ENCODE measurements at regions not wholly inside any gene's neighbourhood (a gene's known extent, or its start where the extent isn't known, plus 50 kb on each side); places are given as distances from the start of the nearest gene placed in this dataset.
"Not testable (repeated sequence)": the region's sequence is repeated elsewhere in the genome, so short reads cannot be mapped to it uniquely, and the experiment has no call there.

DNA sequence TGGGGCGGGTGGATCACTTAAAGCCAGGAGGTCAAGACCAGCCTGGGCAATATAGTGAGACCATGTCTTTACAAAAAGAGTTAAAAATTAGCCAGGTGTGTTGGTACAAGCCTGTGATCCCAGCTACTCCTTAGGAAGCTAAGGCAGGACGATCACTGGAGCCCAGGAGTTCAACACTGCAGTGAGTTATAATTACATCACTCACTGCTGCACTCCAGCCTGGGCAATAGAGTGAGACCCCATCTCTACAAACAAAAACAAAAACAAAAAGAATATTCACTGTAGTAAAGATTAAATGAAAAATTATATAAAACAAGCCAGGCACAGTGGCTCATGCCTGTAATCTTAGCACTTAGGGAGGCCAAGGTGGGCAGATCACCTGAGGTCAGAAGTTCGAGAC lies 1047.6 kb upstream of the AUTS2 start:
- no peak for DNase-seq (ENCODE audit: low read depth)

DNA sequence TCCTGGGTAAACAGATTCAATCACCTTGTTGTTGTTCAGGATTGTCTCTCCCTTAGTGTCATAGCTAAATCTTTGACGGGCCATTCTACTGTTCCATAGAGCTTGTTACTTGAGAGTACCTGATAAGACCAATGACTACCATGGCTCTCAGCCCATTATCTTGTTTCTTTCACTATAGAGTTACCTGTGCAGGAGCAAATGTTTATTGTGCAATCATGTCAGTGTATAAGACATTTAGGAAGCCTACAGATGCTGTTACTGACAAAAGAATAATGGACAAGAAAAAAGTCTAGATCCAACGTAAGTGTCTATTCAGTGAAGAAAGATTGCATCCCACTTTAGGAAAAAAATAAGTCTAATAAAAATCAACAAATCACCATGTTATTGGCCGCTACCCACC lies 1041.7 kb upstream of the AUTS2 start:
- DNase-seq (ENCODE audit: low read depth), result no peak

DNA sequence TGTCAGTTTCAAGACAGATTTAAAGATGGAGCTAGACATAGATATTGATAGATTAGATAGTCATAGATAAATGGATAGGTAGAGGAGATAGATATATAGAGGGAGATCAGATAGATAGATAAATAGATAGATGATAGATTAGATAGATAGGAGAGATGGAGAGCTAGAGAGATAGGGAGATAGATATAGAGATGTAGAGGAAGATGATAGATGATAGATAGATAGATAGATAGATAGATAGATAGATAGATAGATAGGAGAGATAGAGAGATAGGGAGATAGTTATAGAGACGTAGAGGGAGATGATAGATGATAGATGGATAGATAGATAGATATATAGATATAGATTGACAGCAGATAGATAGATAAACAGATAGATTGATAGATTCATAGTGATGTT lies 1038.8 kb upstream of the AUTS2 start:
- DNase-seq (ENCODE audit: low read depth), result no peak

DNA sequence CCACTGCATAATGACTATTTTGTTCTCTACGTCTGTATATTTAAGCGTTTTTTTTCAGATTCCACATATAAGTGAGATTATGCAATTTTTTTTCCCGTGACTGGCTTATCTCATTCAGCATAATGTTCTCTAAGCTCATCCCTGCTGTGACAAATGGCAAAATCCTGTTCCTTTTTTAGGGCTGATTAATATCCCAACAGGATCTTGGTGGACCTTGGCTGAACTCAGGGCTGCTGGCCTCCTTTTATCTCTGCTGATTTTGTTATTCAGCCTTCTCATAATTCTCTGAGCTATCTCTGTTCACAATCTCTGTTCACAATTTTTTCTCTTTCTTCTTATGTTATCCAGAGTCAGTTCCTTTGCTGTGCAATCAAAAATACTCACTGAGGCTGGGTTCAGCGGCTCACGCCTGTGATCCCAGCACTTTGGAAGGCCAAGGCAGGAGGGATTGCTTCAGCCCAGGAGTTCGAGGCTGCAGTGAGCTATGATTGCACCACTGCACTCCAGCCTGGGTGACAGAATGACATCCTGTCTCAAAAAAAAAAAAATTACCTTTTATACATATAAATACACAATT lies 1035.9 kb upstream of the AUTS2 start:
- DNase-seq (ENCODE audit: low read depth), result no peak

DNA sequence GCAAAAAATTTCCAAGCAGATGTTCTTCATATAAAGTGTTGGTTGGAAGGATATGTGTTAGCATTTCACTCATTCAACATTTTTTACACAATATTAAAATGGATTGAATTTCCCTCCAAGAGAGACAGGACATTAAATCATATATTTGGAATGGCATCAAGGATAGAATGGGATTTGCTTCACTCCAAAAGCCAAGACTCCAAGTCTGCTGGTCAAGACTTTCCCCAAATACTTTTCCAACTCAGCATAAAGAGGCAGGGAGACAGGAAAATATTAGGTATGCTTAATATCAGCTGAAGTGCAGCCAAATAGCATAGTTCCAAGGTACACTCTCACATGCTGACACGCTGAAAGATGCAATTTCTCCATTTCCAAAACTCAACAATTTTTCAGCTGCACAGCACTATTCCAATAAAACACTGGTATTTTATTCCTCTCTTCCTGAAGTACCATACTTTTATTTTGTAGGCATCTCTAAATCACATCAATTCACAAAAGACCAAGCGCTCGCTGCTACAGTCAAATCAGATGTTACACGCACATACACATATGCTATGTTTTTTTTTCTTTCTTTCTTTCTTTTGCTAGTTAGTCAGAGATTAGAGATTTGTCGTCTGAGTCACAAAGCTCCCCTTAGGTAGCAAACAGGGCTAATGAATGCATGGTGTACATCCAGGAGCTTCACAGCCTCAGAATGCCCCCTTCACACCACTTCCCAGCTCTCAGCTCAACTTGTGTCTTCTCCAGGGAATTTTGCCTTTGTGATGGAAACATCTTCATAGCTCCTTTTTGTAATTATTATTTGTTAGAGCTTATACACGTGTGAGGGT lies 1033.8 kb upstream of the AUTS2 start:
- DNase-seq (ENCODE audit: low read depth), result no peak

DNA sequence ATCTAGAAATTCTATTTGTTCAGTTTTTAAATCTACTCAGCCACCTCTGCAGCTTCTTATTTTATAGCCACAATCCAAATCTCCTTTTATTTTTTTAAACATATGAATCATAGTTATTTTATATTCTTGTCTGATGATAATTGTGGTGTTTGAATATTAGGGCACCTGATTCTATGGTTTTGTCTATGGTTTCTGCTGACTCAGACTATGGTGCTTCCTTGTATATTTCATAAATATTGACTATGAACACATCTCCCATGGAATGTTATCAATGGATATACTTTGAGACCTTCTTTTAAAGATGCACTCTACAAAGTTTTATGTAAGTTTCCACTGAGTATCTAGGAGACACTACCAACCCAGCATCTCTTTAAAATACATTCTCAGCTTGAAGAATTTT lies 1027.0 kb upstream of the AUTS2 start:
- no peak for DNase-seq (ENCODE audit: low read depth)

DNA sequence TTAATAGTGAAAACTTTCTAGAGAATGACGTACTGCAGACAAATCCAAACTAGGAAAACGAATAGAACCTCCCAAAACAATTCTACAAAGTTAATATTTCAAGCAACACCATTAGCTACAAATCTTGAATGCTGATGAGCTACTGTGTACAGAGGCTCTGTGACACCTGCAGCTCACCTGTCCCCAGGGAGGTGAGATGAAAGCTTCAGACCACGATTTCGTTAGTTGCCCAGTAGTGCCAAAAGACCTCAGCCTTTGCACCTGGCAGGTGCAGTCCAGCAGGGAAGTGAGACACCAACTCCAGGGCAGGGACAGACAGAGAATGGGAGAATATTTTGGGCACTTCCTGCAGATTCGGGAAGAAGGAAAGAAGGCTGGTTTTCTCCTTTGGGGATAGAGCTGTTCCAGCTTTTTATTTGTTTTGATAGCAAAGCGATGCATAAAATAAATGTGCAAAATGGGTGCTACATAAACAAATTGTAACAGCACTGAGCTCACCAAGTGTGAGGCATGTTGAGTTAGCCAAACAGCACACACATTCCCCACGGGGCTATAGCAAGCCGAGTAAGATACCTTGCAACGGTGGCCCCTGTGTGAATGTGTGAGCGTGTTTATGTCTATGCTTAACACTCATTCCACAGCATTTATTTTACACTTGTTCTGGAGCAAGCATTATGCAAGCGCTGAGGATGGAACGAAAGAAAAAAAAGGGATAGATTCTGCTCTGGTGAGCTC lies 1024.8 kb upstream of the AUTS2 start:
- no peak for DNase-seq (ENCODE audit: low read depth)

DNA sequence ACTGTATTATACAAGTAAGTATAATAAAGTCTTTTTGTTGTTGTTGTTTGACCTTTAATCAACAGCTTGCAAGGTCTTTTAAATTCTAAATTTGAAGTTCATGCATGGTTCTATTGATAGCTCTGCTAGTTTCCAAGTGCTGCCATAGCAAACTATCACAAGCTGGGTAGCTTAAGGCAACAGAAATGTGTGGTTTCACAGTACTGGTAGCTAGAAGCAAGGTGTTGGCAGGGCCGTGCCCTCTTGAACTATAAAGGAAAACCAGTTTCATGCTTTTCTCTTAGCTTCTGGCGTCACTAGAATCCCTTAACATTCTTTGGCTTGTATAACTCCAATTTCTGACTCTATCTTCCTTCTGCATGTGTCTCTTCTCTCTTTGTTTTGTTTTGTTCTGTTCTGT lies 1021.9 kb upstream of the AUTS2 start:
- no peak for DNase-seq (ENCODE audit: low read depth)

DNA sequence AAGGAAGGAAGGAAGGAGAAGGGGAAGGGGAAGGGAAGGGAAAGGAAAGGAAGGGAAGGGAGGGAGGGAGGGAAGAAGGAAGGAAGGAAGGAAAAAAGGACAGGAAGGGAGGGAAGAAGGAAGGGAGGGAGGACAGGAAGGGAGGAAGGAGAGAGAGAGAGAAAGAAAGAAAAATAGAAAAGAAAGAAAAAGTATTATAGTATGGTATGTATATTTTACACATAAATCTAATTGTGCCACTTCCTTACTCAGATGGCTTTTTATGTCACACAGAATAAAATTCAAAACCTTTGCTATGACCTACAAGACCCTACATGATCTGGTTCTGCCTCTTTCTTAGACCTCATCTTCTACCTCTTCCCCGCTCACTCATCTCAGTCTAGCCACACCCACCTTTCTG lies 1016.9 kb upstream of the AUTS2 start:
- DNase-seq (ENCODE audit: low read depth), result no peak

DNA sequence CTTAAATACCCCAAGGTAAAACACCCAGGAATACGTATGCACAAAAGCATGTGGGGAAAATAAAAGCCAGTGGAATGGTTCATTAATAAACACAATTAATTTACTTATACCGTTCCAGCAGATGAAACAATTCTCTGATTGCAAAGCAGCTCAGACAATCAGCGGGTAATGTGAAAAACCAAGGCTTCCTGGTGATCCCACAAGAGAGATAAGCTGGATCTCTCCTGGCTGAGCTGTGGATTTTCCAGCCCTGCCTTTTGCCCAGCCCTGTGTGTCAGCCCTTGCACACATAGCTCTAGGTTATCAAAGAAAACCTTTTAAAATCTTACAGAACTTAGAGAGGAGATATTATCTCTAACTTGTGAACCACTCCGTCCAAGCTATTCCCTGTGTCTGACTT lies 1010.7 kb upstream of the AUTS2 start:
- DNase-seq (ENCODE audit: low read depth), result no peak

DNA sequence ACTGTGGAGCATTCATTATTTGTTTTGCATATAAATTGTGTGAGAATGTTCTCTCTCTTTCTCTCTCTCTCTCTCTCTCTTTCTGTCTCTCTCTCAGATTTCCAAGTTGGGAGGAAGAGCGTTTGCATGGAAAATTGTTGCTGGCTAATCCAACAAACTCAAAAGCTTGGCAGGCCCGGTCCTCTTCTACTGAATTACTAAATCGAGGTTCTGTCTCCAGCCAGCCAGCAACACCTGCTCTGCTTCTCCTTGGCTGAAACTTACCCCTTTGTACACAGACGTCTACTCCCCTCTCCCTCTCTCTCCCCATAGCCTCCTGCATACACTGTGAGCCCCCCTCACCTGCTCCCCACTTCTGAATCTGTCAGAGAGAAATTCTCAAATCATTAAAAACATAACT lies 996.4 kb upstream of the AUTS2 start:
- DNase-seq (ENCODE audit: low read depth), result no peak

DNA sequence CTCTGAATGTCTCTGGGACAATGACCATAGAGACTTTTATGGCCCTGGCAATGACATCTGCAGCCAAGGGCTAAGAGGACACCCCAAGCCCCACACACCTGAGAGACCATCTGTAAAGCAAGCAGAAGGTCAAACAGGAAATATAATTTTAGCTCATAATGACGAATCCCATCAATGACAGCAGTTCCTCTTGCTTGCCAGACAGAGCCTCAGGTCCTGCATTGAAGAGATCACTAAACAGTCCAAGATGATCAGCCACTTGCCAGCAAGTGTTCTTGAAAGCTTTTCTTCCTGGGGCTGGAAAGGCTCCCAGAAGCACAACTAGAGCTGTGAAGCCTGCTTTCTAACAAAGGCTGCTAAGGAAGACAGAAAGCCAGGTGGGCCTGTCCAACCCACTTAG lies 993.7 kb upstream of the AUTS2 start:
- no peak for DNase-seq (ENCODE audit: low read depth)

DNA sequence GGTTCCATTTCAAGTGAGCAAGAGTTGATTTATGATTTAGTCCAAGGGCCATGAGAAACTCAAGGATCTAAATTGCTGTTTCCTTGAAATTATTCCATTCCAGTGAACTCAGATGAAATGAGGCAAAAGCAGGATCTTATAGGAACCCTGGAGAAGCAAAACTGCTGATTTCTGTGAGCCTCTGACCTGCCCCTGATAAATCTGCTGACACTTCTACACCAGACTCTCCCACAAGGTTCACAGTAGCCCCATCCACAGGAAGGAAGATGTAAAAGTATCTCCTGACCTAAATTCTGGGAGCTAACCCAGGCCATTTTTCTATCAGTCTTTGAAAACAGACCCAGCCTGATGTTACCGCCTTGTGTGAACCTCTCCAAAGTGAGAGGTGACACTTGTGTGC lies 987.6 kb upstream of the AUTS2 start:
- DNase-seq (ENCODE audit: low read depth), result no peak

DNA sequence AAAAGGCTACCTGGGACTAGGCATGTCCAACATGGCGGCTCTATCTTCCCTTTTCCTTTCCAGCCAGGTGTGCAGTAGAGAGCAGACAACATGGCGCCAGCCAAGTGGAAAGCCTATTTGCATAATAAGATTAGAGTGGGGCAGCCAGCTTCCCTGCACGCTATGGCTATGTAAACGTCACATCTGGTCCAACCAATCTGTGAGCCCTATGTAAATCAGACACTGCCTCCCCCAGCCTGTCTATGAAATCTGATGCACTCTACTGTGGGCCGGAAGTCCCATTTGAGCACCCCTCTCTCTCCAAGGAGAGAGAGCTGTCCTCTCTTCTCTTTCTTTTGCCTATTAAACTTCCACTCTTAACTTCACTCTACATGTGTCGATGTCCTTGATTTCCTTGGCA lies 984.9 kb upstream of the AUTS2 start:
- DNase-seq (ENCODE audit: low read depth), result no peak

DNA sequence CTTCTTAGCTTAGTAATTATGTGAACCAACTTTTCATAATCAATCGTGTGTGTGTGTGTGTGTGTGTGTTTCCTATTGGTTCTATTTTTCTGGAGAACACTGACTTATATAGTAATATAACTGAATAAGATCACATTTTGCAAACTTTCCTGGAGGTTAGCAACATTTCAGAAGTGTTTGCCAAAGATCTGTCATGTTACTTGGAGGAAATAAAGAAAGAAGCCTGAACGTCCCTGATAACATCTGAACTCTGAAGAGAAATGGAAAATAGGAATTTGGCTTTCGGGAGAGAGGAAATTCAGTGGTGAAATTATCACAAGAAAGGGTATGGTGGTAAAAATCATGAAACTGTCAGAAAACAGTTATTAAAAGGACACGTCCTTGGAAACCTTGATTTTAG lies 984.4 kb upstream of the AUTS2 start:
- no peak for DNase-seq (ENCODE audit: low read depth)

DNA sequence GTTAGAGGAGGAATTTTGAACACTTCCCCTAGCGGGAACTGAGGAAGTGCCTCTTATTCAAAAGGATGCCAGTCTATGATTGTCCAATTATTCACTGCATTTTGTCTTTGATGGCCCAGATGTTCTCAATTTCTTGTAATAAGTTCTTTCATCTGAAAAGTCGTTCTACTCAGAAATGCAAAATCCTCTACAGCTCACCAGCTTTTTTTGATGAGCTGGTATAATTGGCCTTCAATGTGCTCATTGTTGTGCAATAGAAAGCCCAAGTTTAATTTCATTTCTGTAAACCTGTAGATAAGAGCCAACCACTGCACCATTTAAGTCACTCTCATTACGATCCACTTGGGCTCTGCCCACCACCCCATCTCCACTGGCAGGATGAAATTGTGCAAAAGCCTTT lies 978.7 kb upstream of the AUTS2 start:
- DNase-seq (ENCODE audit: low read depth), result no peak

DNA sequence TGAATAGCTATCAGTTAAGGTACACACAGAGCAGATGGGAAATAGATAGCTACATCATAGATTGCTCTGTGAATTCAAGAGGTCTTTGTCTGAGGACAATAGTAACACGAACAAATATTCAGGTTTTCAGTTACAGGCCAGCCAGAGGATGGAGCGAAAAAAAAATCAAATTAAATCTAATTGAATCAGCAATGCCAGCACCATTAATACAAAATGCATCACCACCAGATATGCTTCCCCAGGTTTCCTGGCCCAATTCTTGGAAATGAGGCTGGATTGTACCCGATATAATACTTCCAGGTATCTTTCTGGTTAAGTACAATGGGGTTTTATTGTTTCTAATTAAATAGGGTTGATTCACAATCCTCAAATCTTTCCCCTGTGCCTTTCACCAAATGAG lies 975.8 kb upstream of the AUTS2 start:
- no peak for DNase-seq (ENCODE audit: low read depth)

DNA sequence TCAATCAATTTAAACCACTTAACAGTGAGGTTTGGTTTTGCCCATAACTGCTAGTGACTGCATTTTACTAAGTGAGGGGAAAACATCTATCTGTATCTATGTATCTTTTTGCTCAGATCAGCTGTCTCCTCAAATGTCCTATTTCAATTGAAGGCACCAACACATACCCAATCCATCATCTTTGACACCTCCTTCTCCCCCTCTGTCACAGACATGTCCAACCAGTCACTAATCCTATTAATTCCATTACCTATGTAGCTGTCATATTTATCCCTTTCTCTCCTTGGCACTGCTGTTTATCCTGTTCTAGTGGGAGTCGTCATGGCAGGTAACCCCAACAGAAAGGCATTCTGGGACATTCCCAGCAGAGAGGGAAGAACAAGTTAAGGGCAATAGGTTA lies 975.2 kb upstream of the AUTS2 start:
- DNase-seq (ENCODE audit: low read depth), result no peak

DNA sequence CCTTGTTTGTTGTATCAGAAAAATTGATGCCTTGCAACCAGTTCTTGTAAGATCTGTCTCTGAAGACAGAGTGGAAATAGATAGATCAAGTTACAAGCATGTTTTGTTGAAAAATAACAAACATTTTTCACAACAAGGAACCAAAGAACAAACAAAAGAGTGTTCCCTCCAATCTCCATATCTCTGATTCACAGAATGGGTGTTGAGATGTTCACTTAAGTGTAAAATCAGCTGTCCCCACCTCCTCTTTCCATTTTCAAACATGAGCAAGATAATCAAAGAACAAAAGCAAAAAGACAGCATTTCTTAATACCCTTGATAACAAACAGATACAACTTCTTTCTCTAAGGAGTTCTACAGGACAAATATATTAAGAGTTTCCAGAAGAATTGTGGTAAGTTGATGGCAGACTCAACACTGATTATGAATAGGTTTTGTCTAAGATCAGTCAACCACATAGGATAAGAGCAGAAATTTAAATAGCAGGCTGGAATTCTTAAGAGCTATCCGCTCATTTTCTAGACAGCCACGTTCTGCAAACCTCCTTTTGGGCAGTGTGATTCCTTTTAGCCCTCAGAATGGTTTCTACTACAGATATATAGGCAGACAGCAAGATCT lies 970.9 kb upstream of the AUTS2 start:
- no peak for DNase-seq (ENCODE audit: low read depth)

DNA sequence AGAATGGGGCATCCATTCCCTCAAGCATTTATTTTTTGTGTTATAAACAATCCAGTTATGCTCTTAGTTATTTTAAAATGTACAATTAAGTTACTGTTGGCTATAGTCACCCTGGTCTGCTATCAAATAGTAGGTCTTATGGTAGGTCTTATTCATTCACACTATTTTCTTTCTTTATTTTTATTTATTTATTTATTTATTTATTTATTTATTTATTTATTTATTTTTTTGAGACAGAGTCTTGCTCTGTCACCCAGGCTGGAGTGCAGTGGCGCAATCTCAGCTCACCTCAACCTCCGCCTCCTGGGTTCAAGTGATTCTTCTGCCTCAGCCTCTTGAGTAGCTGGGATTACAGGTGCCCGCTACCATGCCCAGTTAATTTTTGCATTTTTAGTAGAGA lies 967.4 kb upstream of the AUTS2 start:
- not testable (repeated sequence) for DNase-seq (ENCODE audit: low read depth)

DNA sequence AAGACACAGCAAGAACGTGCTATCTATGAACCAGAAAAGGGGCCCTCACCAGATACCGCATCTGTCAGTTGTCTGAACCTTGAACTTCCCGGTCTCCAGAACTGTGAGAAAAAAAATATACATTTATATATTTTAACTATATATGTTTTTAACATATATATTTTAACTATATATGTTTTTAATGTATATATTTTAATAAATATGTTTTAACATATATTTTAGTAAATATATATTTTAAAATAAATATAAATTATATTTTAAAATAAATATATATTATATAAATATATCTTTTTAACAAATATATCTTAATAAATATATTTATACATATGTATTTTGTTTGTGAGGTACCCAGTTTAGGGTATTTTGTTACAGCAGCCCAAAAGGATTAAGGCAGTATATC lies 958.2 kb upstream of the AUTS2 start:
- no peak for DNase-seq (ENCODE audit: low read depth)

DNA sequence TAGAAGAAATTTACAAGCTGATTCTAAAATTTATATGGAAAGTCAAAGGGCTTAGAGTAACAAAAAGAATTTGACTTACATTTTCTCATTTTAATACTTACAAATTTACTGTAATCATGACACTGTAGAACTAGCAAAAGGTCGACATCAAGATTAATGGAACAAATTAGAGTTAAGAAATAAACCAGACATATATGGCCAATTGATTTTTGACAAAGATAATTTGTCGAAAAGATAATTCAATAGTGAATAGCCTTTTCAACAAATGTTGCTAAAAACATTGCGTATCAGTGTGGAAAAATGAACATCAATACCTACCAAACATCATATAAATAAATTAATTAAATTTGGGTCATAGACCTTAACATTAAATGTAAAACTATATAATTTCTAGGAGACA lies 955.5 kb upstream of the AUTS2 start:
- no peak for DNase-seq (ENCODE audit: low read depth)

DNA sequence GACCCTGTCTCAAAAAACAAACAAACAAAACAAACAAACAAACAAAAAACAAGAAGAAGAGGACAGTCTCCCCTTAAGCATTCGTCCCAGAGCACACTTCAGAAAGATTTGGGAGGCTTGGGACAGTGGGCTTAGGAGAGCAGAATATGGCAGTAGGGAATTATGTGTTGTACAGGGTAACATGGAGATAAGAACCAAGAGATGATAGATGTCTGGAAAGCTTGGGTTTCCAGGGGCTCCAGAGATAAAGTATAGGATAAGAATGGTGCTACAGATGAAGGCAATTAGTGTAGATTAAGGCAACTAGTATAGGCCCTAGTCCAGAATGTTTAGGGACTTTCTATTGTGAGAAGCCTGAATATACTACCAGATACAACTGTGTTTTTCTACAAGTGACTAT lies 934.9 kb upstream of the AUTS2 start:
- no peak for DNase-seq (ENCODE audit: low read depth)

Measured in fibroblast of gingiva (primary cell).